OCI-LY3 (cell line): ENCODE measurements at regions not wholly inside any gene's neighbourhood (a gene's known extent, or its start where the extent isn't known, plus 50 kb on each side); places are given as distances from the start of the nearest gene placed in this dataset.

ENCODE experiments used
- H2AFZ ChIP-seq: fragments of 200-600, 300-600 bp; shearing (Covaris generic); 2 replicates; pipeline ENCODE4 v1.6.0; 2014; ENCODE audit warnings: antibody characterized with exemption, low read depth, low read length
- H3K27ac ChIP-seq: fragments of 200-600, 300-600 bp; sonication (generic); 2 replicates; pipeline ENCODE4 v1.5.1; 2014; ENCODE audit warnings: mild to moderate bottlenecking, low read length, moderate library complexity, mixed read lengths
- H3K27me3 ChIP-seq: fragments of 200-600, 300-600 bp; sonication (generic); 2 replicates; pipeline ENCODE4 v1.6.1; 2014; ENCODE audit warnings: low read depth, low read length, mixed read lengths
- H3K36me3 ChIP-seq: fragments of 200-600, 300-600 bp; sonication (generic); replicated peaks from 2 replicates; pipeline ENCODE3; 2014; ENCODE audit warnings: low read depth, low read length, mixed read lengths
- H3K4me1 ChIP-seq: fragments of 300-600, 200-600 bp; sonication (generic); 2 replicates; pipeline ENCODE4 v1.6.1; 2014; ENCODE audit warnings: low read length, mixed read lengths
- H3K4me2 ChIP-seq: fragments of 200-600, 300-600 bp; sonication (generic); 2 replicates; pipeline ENCODE4 v1.6.1; 2014; ENCODE audit warnings: low read length, mixed read lengths
- H3K4me3 ChIP-seq: fragments of 300-600, 200-600 bp; sonication (generic); 2 replicates; pipeline ENCODE4 v1.5.1; 2014; ENCODE audit warnings: antibody characterized with exemption, mild to moderate bottlenecking, low read length, moderate library complexity
- H3K79me2 ChIP-seq: fragments of 300-600, 200-600 bp; shearing (Covaris generic); 2 replicates; pipeline ENCODE4 v1.6.1; 2014; ENCODE audit warnings: mild to moderate bottlenecking, low read length, mixed read lengths
- H3K9ac ChIP-seq: fragments of 300-600, 200-600 bp; shearing (Covaris generic); 2 replicates; pipeline ENCODE4 v1.6.0; 2014; ENCODE audit warnings: mild to moderate bottlenecking, low read length, moderate library complexity
- H3K9me3 ChIP-seq: fragments of 200-600, 300-600 bp; shearing (Covaris generic); 2 replicates; pipeline ENCODE4 v1.6.1; 2014; ENCODE audit warnings: low read length, mixed read lengths; ENCODE audit not compliant: insufficient read depth
- H4K20me1 ChIP-seq: fragments of 200-600, 300-600 bp; sonication (generic); 2 replicates; pipeline ENCODE4 v1.6.1; 2016; ENCODE audit warnings: low read length, mixed read lengths; ENCODE audit not compliant: insufficient read depth
- EZH2phosphoT487 ChIP-seq: fragments of 200-600 bp; shearing (Covaris generic); IDR thresholded peaks from 2 replicates; pipeline ENCODE4 v1.6.1; 2018; ENCODE audit warnings: antibody characterized with exemption, mixed run types, low read depth
- TF ChIP-seq, protein P1 (sequence below): fragments of 200-600, 300-600 bp; sonication (generic); IDR thresholded peaks from 2 replicates; pipeline ENCODE4 v1.5.1; 2014; ENCODE audit warnings: antibody characterized with exemption, low read length, low read depth

DNA sequence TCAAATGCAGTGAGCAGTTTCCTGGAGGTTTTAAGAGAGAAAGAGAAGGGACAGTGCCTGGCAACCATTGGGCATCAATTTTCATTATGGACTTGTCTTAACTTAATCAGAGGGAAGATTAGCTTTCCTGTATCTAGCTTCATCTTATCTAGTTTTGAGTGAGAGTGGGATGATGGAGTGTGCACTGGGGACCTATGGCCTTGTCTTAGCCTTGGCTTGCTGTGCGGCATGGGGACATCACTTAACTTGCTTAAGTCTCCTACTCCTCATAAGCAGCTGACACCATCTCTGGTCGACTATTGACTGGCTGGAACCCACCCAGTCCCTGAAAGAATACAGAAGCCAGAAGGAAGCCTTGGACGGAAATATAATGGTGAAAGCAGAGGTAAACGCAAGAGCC lies 344.0 kb downstream of the SOX11 start:
- no peaks in the 10 kb centered on the region for H3K4me1 ChIP-seq
- H3K4me3 ChIP-seq: no peak overlapping the region
- H2AFZ ChIP-seq: no peak overlapping the region

DNA sequence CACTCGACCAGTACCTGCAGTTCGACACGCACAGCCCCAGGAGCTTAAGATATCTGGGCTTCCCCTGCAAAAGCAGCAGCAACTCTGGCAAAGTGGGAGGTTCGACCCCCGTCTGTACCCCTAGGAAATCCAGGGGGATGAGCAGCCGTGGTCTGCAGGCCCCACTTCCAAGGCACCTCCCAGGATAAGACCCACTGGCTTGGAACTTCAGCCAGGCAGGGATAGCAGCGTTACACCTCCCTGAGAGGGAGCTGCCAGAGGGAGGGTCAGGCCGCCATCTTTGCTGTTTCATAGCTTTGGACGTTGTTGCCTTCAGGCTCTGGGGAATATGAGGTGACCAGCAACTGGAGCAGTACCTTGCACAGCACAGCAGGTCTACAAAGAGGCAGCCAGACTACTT lies 351.1 kb downstream of the SOX11 start:
- H2AFZ ChIP-seq: no peak overlapping the region
- H3K36me3 ChIP-seq: no peaks in the 10 kb centered on the region
- no peak overlapping the region for H3K4me2 ChIP-seq
- no peaks in the 10 kb centered on the region for H3K4me1 ChIP-seq
- H3K27me3 ChIP-seq: no peaks in the 10 kb centered on the region
- no peaks in the 10 kb centered on the region for H3K9me3 ChIP-seq
- no peaks in the 10 kb centered on the region for H4K20me1 ChIP-seq
- TF ChIP-seq EZH2phosphoT487: no peak
- TF ChIP-seq, protein P1, sequence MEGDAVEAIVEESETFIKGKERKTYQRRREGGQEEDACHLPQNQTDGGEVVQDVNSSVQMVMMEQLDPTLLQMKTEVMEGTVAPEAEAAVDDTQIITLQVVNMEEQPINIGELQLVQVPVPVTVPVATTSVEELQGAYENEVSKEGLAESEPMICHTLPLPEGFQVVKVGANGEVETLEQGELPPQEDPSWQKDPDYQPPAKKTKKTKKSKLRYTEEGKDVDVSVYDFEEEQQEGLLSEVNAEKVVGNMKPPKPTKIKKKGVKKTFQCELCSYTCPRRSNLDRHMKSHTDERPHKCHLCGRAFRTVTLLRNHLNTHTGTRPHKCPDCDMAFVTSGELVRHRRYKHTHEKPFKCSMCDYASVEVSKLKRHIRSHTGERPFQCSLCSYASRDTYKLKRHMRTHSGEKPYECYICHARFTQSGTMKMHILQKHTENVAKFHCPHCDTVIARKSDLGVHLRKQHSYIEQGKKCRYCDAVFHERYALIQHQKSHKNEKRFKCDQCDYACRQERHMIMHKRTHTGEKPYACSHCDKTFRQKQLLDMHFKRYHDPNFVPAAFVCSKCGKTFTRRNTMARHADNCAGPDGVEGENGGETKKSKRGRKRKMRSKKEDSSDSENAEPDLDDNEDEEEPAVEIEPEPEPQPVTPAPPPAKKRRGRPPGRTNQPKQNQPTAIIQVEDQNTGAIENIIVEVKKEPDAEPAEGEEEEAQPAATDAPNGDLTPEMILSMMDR: no peak
- no peak overlapping the region for H3K9ac ChIP-seq
- no peak overlapping the region for H3K27ac ChIP-seq
- H3K4me3 ChIP-seq: no peak overlapping the region
- no peaks in the 10 kb centered on the region for H3K79me2 ChIP-seq

More for the DNA sequence above, 344.0 kb downstream of the SOX11 start:
- no peak overlapping the region for H3K9ac ChIP-seq
- no peak for TF ChIP-seq EZH2phosphoT487
- TF ChIP-seq, protein P1: no peak
- H3K27me3 ChIP-seq: no peaks in the 10 kb centered on the region
- no peak overlapping the region for H3K27ac ChIP-seq
- no peaks in the 10 kb centered on the region for H3K79me2 ChIP-seq
- H4K20me1 ChIP-seq: no peaks in the 10 kb centered on the region
- H3K9me3 ChIP-seq: no peaks in the 10 kb centered on the region
- no peak overlapping the region for H3K4me2 ChIP-seq
- no peaks in the 10 kb centered on the region for H3K36me3 ChIP-seq

DNA sequence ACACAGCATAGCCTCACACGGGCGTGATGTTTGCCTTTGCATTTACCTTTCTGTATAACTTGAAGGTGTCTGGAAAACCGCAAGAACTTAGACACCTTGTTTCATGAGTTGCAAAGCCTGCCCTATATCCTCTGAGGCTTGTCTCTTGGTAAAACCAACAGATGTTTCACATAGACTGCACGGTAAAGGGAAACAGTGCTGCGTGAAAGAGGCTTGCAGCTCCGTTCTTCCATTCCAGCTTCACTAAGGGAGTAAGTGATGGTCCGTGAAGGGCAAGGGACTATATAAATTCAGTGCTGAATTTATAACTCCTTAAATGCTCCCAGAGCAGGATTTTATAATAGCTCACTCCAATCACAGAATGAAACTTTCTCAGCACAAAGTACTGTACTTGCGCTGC lies 360.5 kb downstream of the SOX11 start:
- Histone ChIP-seq H3K4me2 (no peak overlapping the region), H3K9me3 (no peaks in the 10 kb centered on the region), H2AFZ (no peak overlapping the region), H3K27ac (no peak overlapping the region), H3K4me3 (no peak overlapping the region), H3K79me2 (no peaks in the 10 kb centered on the region), H3K27me3 (no peaks in the 10 kb centered on the region), H3K4me1 (no peaks in the 10 kb centered on the region), H3K36me3 (no peaks in the 10 kb centered on the region), H3K9ac (no peak overlapping the region), H4K20me1 (no peaks in the 10 kb centered on the region)
- TF ChIP-seq EZH2phosphoT487: no peak
- TF ChIP-seq, protein P1: no peak

DNA sequence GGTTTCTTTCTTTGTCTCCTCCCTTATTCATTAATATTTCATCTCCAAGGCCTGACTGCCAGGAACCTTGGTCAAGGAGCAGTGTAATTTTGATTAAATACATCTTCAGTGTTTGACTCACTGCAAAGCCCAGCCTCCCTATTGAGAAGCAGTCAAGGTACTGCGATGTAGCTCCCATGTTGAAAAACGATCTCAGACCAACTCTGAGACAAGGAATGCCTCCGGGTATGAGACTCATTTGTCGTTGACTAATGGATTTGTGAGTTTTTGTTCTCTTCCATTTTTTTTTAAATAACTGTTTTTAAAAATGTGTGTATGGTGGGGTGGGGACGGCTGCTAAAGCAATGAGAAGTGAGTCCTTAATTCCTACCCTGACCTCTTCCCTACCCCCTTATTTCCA lies 361.6 kb downstream of the SOX11 start:
- Histone ChIP-seq H3K9ac (no peak overlapping the region), H3K9me3 (no peaks in the 10 kb centered on the region), H3K27ac (no peak overlapping the region), H3K4me2 (no peak overlapping the region), H3K36me3 (no peaks in the 10 kb centered on the region), H3K79me2 (no peaks in the 10 kb centered on the region), H4K20me1 (no peaks in the 10 kb centered on the region), H3K4me3 (no peak overlapping the region), H3K4me1 (no peaks in the 10 kb centered on the region), H3K27me3 (no peaks in the 10 kb centered on the region), H2AFZ (no peak overlapping the region)
- TF ChIP-seq, protein P1: no peak
- TF ChIP-seq EZH2phosphoT487: no peak
